Calu3 (cell line): ENCODE measurements at regions not wholly inside any gene's neighbourhood (a gene's known extent, or its start where the extent isn't known, plus 50 kb on each side); places are given as distances from the start of the nearest gene placed in this dataset.

Experiments used
- BruUV-seq: library from RNA; stranded (reverse); fragments of 400-500 nt; replicated peaks from 2 replicates; lab custom pipeline; 2021; lab: Mats Ljungman, UMichigan
- CTCF ChIA-PET: fragments of 300-600 bp; sonication (Branson Sonifier 250); formaldehyde crosslinking; loops from one replicate; lab custom pipeline; 2022; ENCODE audit warnings: antibody characterized with exemption; lab: Charles Lee
- DNase-seq: peaks from one replicate; pipeline ENCODE4 v3.0.0; 2022
- H3K27ac Mint-ChIP-seq: one replicate; pipeline ENCODE4 v1.8.0; 2022; ENCODE audit warnings: mixed read lengths; ENCODE audit not compliant: unreplicated experiment
- H3K27me3 Mint-ChIP-seq: one replicate; pipeline ENCODE4 v1.8.0; 2022; ENCODE audit warnings: mixed read lengths; ENCODE audit not compliant: unreplicated experiment
- H3K36me3 Mint-ChIP-seq: one replicate; pipeline ENCODE4 v1.8.0; 2022; ENCODE audit warnings: mild to moderate bottlenecking, moderate library complexity, mixed read lengths; ENCODE audit not compliant: insufficient read depth, unreplicated experiment
- H3K4me1 Mint-ChIP-seq: one replicate; pipeline ENCODE4 v1.8.0; 2022; ENCODE audit warnings: mild to moderate bottlenecking, low read depth, mixed read lengths; ENCODE audit not compliant: unreplicated experiment
- H3K4me3 Mint-ChIP-seq: one replicate; pipeline ENCODE4 v1.8.0; 2022; ENCODE audit warnings: mild to moderate bottlenecking, low read depth, moderate library complexity, mixed read lengths; ENCODE audit not compliant: unreplicated experiment
- H3K9me3 Mint-ChIP-seq: one replicate; pipeline ENCODE4 v1.8.0; 2022; ENCODE audit warnings: low read depth, mixed read lengths; ENCODE audit not compliant: unreplicated experiment
- CTCF ChIP-seq: fragments of 200-600 bp; IDR thresholded peaks from one replicate; pipeline ENCODE4 v1.8.0; 2022; ENCODE audit warnings: antibody characterized with exemption; ENCODE audit not compliant: unreplicated experiment
- intact Hi-C: fragments of 100-400 bp; cut with micrococcal nuclease; formaldehyde crosslinking; loops from one replicate; pipeline ENCODE4 v1.10.0; 2022; ENCODE audit not compliant: unreplicated experiment

DNA sequence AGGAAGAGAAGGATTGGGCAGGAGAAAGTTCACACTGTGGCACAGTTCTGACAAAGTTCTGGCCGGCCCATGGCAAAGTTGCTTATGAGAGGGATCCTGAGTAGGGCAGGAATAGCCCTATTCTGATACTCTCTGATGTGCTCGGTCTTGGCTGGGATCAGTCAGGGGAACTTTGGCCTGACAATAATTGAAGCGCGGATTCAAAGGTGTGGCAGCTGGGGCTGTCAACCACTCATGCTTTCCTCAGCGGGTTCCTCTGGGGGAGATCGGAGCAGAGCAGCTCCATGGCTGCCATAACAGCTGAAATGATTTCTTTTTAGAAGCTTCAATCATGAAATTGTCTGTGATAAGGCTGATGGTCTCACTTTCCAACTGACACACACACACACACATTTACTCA, 714.1 kb downstream of the DHX35 start:
- Mint-ChIP-seq H3K4me3 (no peak overlapping the region), H3K27ac (no peak overlapping the region), H3K27me3 (no peaks in the 10 kb centered on the region), H3K36me3 (no peaks in the 10 kb centered on the region), H3K9me3 (peaks cover 3% of the 10 kb centered on the region), H3K4me1 (no peaks in the 10 kb centered on the region)
- intact Hi-C loops = no loop called here
- no peak for DNase-seq
- no TSS peak for BruUV-seq
- CTCF ChIA-PET = no interaction called here
- no peak for TF ChIP-seq CTCF

DNA sequence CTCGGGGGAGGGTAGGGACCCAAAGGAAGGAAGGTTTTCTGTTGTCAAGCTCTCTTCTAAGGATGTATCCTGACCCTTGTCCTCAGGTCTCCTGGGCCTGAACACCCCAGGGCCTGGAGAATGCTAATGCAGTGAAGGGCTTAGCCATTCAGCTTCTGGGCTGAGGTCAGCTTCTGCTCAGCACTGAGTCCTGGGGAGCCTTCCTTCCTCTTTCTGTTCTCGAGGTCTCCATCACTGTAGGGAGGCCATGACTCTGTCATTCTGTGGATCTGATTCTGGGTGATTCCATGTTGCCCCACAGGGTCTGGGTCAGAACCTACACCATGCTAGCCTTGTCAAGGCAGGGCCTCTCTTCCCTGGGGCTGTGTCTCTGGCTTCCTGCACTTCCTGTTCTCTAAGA, 712.7 kb downstream of the DHX35 start:
- Mint-ChIP-seq H3K27ac (no peak overlapping the region), H3K27me3 (no peaks in the 10 kb centered on the region), H3K4me3 (no peak overlapping the region), H3K36me3 (no peaks in the 10 kb centered on the region), H3K9me3 (peaks cover 9% of the 10 kb centered on the region), H3K4me1 (no peaks in the 10 kb centered on the region)
- intact Hi-C loops = no loop called here
- DNase-seq = no peak
- no TSS peak for BruUV-seq
- CTCF ChIA-PET = no interaction called here
- no peak for TF ChIP-seq CTCF

DNA sequence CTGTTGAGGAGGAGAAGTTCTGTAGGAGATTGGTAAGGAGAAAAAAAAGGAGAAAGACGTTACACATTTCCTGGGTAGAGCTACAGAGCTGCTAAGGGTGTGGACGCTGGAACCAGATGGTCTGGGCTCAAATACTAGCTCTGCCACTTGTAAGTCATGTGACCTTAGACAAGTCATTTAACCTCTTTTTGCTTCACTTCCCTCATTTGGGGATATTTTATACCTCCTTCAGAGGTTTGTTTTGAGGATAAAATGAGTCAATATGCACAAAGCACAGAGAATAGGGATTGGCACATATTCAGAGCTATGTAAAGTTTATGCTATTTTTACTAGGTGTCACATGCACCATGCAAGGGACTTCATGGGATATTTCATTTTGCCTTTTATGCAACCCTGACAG, 708.8 kb downstream of the DHX35 start:
- H3K9me3 Mint-ChIP-seq = peaks cover 18% of the 10 kb centered on the region
- no peak for DNase-seq
- H3K36me3 Mint-ChIP-seq = no peaks in the 10 kb centered on the region
- H3K4me1 Mint-ChIP-seq = no peaks in the 10 kb centered on the region
- H3K27me3 Mint-ChIP-seq = no peaks in the 10 kb centered on the region
- intact Hi-C loops = no loop called here
- H3K4me3 Mint-ChIP-seq = no peak overlapping the region
- CTCF ChIA-PET = no interaction called here
- no peak overlapping the region for H3K27ac Mint-ChIP-seq
- TF ChIP-seq CTCF = no peak
- BruUV-seq = no TSS peak

- Mint-ChIP-seq H3K27ac (no peak overlapping the region), H3K4me3 (no peak overlapping the region), H3K9me3 (peaks cover 22% of the 10 kb centered on the region), H3K27me3 (no peaks in the 10 kb centered on the region), H3K4me1 (no peaks in the 10 kb centered on the region), H3K36me3 (no peaks in the 10 kb centered on the region)
- no peak for DNase-seq
- no TSS peak for BruUV-seq
- intact Hi-C loops = no loop called here
- TF ChIP-seq CTCF = no peak
- CTCF ChIA-PET = no interaction called here
These were observed 707.5 kb downstream of the DHX35 start for GRCh38 chr20:39669659-39670058.
